Keratinocyte (primary cell): ENCODE measurements at regions not wholly inside any gene's neighbourhood (a gene's known extent, or its start where the extent isn't known, plus 50 kb on each side); places are given as distances from the start of the nearest gene placed in this dataset.

ENCODE experiments used
- DNase-seq: peaks from one replicate; pipeline ENCODE4 v3.0.0-alpha.2; 2011; ENCODE audit warnings: low read depth, missing footprints, low spot score
- FAIRE-seq: peaks from 2 replicates; lab custom pipeline; 2011; peaks lifted over from hg19 to GRCh38; lab: Jason Lieb, UNC
- H2AFZ ChIP-seq: 2 replicates; pipeline ENCODE4 v1.6.0; 2012; ENCODE audit warnings: low read length, control low read depth, inconsistent platforms; ENCODE audit not compliant: control insufficient read depth
- H3K27ac ChIP-seq: 2 replicates; pipeline ENCODE4 v1.5.1; 2011; ENCODE audit warnings: low read length; ENCODE audit not compliant: control insufficient read depth, insufficient read depth
- H3K27me3 ChIP-seq: 3 replicates; pipeline ENCODE4 v1.6.0; 2011; ENCODE audit warnings: low read length; ENCODE audit not compliant: control insufficient read depth, insufficient read depth; ENCODE audit errors: extremely low read depth
- H3K36me3 ChIP-seq, 2 experiments: 2 replicates in 1 of 2; 3 replicates in 1 of 2; pipeline ENCODE4 v1.5.1; 2011; ENCODE audit warnings: low read length in 2 of 2, mild to moderate bottlenecking in 1 of 2; ENCODE audit not compliant: control insufficient read depth in 2 of 2, insufficient read depth in 2 of 2; ENCODE audit errors: extremely low read depth in 1 of 2
- H3K4me1 ChIP-seq: 3 replicates; pipeline ENCODE4 v1.5.1; 2011; ENCODE audit warnings: low read length; ENCODE audit not compliant: control insufficient read depth, insufficient read depth; ENCODE audit errors: extremely low read depth
- H3K4me2 ChIP-seq: 3 replicates; pipeline ENCODE4 v1.6.0; 2011; ENCODE audit warnings: low read depth, low read length; ENCODE audit not compliant: control insufficient read depth, insufficient read depth; ENCODE audit errors: extremely low read depth
- H3K4me3 ChIP-seq, 3 experiments: fragments of 200-600 bp in 1 of 3; sonication (generic) in 1 of 3; 2 replicates in 2 of 3; 3 replicates in 1 of 3; pipeline ENCODE4 v1.5.1; 2011 to 2016; ENCODE audit warnings: low read length in 3 of 3, mild to moderate bottlenecking in 3 of 3, control low read depth in 2 of 3, inconsistent platforms in 1 of 3, low read depth in 1 of 3, mixed read lengths in 1 of 3, mixed run types in 1 of 3, moderate library complexity in 1 of 3; ENCODE audit not compliant: control insufficient read depth in 2 of 3, insufficient read depth in 2 of 3; ENCODE audit errors: extremely low read depth in 1 of 3
- H3K79me2 ChIP-seq: 2 replicates; pipeline ENCODE4 v1.6.0; 2012; ENCODE audit warnings: low read length; ENCODE audit not compliant: control insufficient read depth, insufficient read depth
- H3K9ac ChIP-seq: 3 replicates; pipeline ENCODE4 v1.6.0; 2011; ENCODE audit warnings: low read length; ENCODE audit not compliant: control insufficient read depth, insufficient read depth; ENCODE audit errors: extremely low read depth
- H3K9me1 ChIP-seq: 3 replicates; pipeline ENCODE4 v1.6.0; 2011; ENCODE audit warnings: low read length; ENCODE audit not compliant: control insufficient read depth, insufficient read depth; ENCODE audit errors: extremely low read depth
- H3K9me3 ChIP-seq: 2 replicates; pipeline ENCODE4 v1.5.1; 2012; ENCODE audit warnings: low read depth, low read length; ENCODE audit not compliant: control insufficient read depth
- H4K20me1 ChIP-seq: 3 replicates; pipeline ENCODE4 v1.6.0; 2011; ENCODE audit warnings: low read length; ENCODE audit not compliant: control insufficient read depth, insufficient read depth; ENCODE audit errors: extremely low read depth
- EZH2 ChIP-seq: IDR thresholded peaks from one replicate; pipeline ENCODE4 v1.6.1; 2012; ENCODE audit warnings: inconsistent platforms, mild to moderate bottlenecking, low read length, moderate library complexity
- dilution Hi-C: fragments of 300-500 bp; cut with MboI; formaldehyde crosslinking; loops from one replicate; pipeline ENCODE4 v1.7.0; 2020; ENCODE audit warnings: low sequenced_read_pairs; ENCODE audit not compliant: extremely low pct_ligation_motif_present
- TF ChIP-seq, protein P1 (sequence below), 3 experiments: IDR thresholded peaks in 1 of 3; conservative IDR thresholded peaks in 1 of 3; optimal IDR thresholded peaks in 1 of 3; 2 replicates in 2 of 3; 3 replicates in 1 of 3; pipeline versions ENCODE3 to v1.5.1; 2011; ENCODE audit warnings: low read length in 3 of 3, mild to moderate bottlenecking in 3 of 3, moderate library complexity in 2 of 3, control low read depth in 1 of 3, inconsistent platforms in 1 of 3; ENCODE audit not compliant: insufficient read depth in 2 of 3; ENCODE audit errors: extremely low read depth in 1 of 3

DNA sequence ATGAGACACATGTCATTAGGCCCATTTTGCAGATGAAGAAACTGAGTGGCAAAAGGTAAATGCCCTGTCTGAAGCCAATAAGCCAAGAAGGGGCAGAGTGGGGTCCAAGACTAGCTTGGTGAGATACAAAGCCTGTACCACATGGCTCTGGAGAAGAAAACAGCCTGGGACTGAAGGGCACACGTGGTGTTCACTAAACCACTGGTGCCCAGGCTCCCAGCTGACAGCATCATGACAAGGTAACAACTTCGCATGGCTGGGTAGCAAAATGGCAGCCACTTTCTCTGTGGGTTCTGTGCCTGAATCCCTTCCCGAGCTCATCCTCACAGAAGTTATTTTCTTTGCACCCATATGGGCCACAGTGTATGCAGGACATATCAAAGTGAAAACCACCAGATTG, 229.6 kb downstream of the RAB11FIP2 start:
- no peak overlapping the region for H3K27ac ChIP-seq
- no peak for DNase-seq
- no peaks in the 10 kb centered on the region for H3K79me2 ChIP-seq
- H3K9me1 ChIP-seq, result no peaks in the 10 kb centered on the region
- H4K20me1 ChIP-seq, result no peaks in the 10 kb centered on the region
- no peaks in the 10 kb centered on the region for H3K36me3 ChIP-seq
- H3K4me3 ChIP-seq, result no peak overlapping the region
- no peaks in the 10 kb centered on the region for H3K27me3 ChIP-seq
- H3K4me2 ChIP-seq, result no peak overlapping the region
- dilution Hi-C loops, result no loop called here
- TF ChIP-seq EZH2, result no peak
- TF ChIP-seq, protein P1, sequence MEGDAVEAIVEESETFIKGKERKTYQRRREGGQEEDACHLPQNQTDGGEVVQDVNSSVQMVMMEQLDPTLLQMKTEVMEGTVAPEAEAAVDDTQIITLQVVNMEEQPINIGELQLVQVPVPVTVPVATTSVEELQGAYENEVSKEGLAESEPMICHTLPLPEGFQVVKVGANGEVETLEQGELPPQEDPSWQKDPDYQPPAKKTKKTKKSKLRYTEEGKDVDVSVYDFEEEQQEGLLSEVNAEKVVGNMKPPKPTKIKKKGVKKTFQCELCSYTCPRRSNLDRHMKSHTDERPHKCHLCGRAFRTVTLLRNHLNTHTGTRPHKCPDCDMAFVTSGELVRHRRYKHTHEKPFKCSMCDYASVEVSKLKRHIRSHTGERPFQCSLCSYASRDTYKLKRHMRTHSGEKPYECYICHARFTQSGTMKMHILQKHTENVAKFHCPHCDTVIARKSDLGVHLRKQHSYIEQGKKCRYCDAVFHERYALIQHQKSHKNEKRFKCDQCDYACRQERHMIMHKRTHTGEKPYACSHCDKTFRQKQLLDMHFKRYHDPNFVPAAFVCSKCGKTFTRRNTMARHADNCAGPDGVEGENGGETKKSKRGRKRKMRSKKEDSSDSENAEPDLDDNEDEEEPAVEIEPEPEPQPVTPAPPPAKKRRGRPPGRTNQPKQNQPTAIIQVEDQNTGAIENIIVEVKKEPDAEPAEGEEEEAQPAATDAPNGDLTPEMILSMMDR (optimal IDR thresholded peaks at IDR 0.05 in 1 of 3, IDR thresholded peaks at IDR 0.05 in 1 of 3, conservative IDR thresholded peaks at IDR 0.05 in 1 of 3; ENCODE audit: extremely low read depth in 1 of 3, insufficient read depth in 2 of 3, low read length in 3 of 3), result no peak
- no peak for FAIRE-seq
- no peaks in the 10 kb centered on the region for H3K9me3 ChIP-seq
- H3K4me1 ChIP-seq, result no peaks in the 10 kb centered on the region
- no peak overlapping the region for H2AFZ ChIP-seq
- no peak overlapping the region for H3K9ac ChIP-seq

- dilution Hi-C loops, result no loop called here
- Histone ChIP-seq H3K4me1 (no peaks in the 10 kb centered on the region), H3K4me2 (no peak overlapping the region), H3K27me3 (no peaks in the 10 kb centered on the region), H4K20me1 (no peaks in the 10 kb centered on the region), H3K27ac (no peak overlapping the region), H3K79me2 (no peaks in the 10 kb centered on the region), H3K4me3 (no peak overlapping the region), H3K9ac (no peak overlapping the region), H3K9me3 (no peaks in the 10 kb centered on the region), H2AFZ (no peak overlapping the region), H3K9me1 (no peaks in the 10 kb centered on the region), H3K36me3 (no peaks in the 10 kb centered on the region)
- FAIRE-seq (no peak), DNase-seq (no peak)
- TF ChIP-seq EZH2, result no peak
- TF ChIP-seq, protein P1 (optimal IDR thresholded peaks at IDR 0.05 in 1 of 3, IDR thresholded peaks at IDR 0.05 in 1 of 3, conservative IDR thresholded peaks at IDR 0.05 in 1 of 3; ENCODE audit: extremely low read depth in 1 of 3, insufficient read depth in 2 of 3, low read length in 3 of 3), result no peak
These were observed 228.0 kb downstream of the RAB11FIP2 start for GRCh38 chr10:117818721-117819120.
